Epithelial cell of proximal tubule (primary cell): ENCODE measurements at regions not wholly inside any gene's neighbourhood (a gene's known extent, or its start where the extent isn't known, plus 50 kb on each side); places are given as distances from the start of the nearest gene placed in this dataset.

ENCODE experiments used
- DNase-seq: peaks from one replicate; pipeline ENCODE4 v3.0.0-alpha.2; 2011; ENCODE audit warnings: low read depth
- H3K4me3 ChIP-seq: 2 replicates; pipeline ENCODE4 v1.5.1; 2011; ENCODE audit warnings: low read depth, mild to moderate bottlenecking, low read length
- CTCF ChIP-seq: conservative IDR thresholded peaks from 2 replicates; pipeline ENCODE4 v1.5.1; 2012; ENCODE audit warnings: low read depth, mild to moderate bottlenecking, low read length

GRCh38 chr6:66897576-66897975, 1190.5 kb upstream of the EYS start:
- no peak for TF ChIP-seq CTCF
- no peak overlapping the region for H3K4me3 ChIP-seq
- DNase-seq, result no peak

- no peak for TF ChIP-seq CTCF
- no peak overlapping the region for H3K4me3 ChIP-seq
- peak; percentile 12 for DNase-seq
Measured at GRCh38 chr6:66896415-66896814, 1189.4 kb upstream of the EYS start.

- no peak for DNase-seq
- no peak for TF ChIP-seq CTCF
- H3K4me3 ChIP-seq, result no peak overlapping the region
Measured at GRCh38 chr6:66883453-66883852, 1176.4 kb upstream of the EYS start.

- no peak for DNase-seq
- no peak overlapping the region for H3K4me3 ChIP-seq
Measured at GRCh38 chr6:66866801-66867200, 1159.8 kb upstream of the EYS start.

GRCh38 chr6:66865771-66866170, 1158.7 kb upstream of the EYS start:
- DNase-seq, result no peak
- no peak for TF ChIP-seq CTCF

More at GRCh38 chr6:66866801-66867200, 1159.8 kb upstream of the EYS start:
- TF ChIP-seq CTCF, result no peak

GRCh38 chr6:66861007-66861541, 1154.0 kb upstream of the EYS start:
- no peak for TF ChIP-seq CTCF
- H3K4me3 ChIP-seq, result no peak overlapping the region
- no peak for DNase-seq

More at GRCh38 chr6:66865771-66866170, 1158.7 kb upstream of the EYS start:
- H3K4me3 ChIP-seq, result no peak overlapping the region

GRCh38 chr6:66860328-66860727, 1153.3 kb upstream of the EYS start:
- no peak for DNase-seq
- no peak for TF ChIP-seq CTCF

More at GRCh38 chr6:66860328-66860727, 1153.3 kb upstream of the EYS start:
- no peak overlapping the region for H3K4me3 ChIP-seq
